GM12872 (cell line): ENCODE measurements at regions not wholly inside any gene's neighbourhood (a gene's known extent, or its start where the extent isn't known, plus 50 kb on each side); places are given as distances from the start of the nearest gene placed in this dataset.

Experiments
- TF ChIP-seq, protein P1 (sequence below): IDR thresholded peaks from 3 replicates; pipeline ENCODE4 v1.5.1; 2011; ENCODE audit warnings: low read depth, mild to moderate bottlenecking, low read length, moderate library complexity; ENCODE audit not compliant: insufficient read depth

DNA sequence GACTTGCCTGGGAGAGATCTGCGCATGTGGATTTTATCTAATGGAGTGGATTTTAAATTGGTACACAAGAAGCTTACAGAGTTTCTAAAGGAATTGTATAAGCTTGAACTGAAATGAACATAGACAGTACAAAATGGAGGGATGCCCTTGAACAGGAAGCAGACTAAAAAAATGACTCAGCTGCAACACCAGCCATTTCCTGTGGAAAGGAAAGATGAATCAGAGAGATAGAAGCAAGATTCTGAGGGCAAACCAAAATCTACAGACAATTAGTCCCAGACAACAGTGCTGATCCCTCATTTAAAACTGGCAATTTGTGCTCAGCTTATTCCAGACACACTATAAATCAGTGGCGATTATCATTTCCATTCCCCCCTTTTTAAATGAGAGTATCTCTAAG, 114.6 kb upstream of the TCF21 start:
- TF ChIP-seq, protein P1, sequence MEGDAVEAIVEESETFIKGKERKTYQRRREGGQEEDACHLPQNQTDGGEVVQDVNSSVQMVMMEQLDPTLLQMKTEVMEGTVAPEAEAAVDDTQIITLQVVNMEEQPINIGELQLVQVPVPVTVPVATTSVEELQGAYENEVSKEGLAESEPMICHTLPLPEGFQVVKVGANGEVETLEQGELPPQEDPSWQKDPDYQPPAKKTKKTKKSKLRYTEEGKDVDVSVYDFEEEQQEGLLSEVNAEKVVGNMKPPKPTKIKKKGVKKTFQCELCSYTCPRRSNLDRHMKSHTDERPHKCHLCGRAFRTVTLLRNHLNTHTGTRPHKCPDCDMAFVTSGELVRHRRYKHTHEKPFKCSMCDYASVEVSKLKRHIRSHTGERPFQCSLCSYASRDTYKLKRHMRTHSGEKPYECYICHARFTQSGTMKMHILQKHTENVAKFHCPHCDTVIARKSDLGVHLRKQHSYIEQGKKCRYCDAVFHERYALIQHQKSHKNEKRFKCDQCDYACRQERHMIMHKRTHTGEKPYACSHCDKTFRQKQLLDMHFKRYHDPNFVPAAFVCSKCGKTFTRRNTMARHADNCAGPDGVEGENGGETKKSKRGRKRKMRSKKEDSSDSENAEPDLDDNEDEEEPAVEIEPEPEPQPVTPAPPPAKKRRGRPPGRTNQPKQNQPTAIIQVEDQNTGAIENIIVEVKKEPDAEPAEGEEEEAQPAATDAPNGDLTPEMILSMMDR: no peak

DNA sequence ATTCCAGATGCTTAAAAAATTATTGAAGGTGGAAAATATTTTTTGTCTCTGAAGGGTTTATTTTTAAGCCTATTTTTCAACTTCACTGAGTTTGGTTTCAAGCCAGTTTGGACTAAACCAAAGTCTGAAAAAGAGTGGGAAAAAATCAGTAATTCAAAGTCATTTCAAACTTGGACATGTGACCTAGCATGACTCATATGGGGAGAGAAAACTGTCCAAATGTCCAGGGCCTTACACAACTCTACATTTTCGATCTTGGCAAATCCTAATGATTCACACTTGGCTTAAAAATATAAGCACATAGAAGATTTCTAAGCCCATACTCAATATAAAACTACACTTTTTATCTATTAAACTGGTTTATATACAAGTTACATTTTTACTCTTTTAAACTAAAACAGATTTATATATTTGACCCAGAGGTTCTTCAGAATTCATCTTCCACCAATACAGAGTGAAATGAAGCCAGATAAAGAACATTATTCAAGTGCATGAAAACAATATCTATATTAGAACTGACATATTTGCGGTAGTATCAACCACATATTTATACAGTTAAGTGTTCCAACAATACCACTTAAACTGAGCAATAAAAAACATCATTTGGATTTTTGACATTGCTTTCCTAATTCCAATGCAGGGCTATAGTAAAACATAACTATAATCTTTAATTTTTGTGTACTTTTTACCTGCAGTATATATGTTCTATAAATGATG, 110.3 kb upstream of the TCF21 start:
- TF ChIP-seq, protein P1: no peak

DNA sequence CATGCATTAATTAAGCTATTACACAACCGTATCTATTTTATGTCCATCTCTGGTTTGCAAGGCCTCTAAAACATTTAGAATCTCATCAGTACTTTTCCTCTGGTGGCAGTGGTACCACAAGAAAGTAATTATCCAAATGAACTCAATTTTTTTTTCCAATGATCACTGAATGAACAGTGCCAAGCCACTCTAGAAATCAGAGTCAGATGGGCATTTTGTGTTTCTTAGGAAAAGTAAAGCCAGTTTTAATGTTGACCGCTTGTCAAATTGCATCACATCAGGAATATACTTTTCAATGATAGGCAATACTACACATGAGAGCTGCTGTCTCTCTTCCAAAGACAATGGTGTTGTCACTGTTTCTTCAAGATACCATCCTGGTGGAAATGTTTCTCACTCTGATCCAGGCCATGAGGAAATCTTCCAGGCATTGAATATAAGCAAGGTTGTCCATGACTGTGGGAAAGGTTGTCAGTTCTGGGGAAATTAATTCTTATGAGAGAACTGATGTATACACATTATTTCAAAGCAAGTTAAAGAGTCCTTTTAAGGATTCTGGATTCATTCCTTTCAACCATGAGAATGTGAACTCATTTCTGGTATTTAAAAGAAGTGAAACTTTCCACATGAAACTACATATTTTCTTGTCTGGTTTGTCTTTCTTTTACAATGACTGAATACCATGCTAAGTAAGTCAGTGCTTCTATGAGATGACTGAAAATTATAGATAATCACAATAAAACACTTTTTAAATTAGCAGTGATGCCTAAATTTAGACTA, 108.8 kb upstream of the TCF21 start:
- TF ChIP-seq, protein P1: no peak

DNA sequence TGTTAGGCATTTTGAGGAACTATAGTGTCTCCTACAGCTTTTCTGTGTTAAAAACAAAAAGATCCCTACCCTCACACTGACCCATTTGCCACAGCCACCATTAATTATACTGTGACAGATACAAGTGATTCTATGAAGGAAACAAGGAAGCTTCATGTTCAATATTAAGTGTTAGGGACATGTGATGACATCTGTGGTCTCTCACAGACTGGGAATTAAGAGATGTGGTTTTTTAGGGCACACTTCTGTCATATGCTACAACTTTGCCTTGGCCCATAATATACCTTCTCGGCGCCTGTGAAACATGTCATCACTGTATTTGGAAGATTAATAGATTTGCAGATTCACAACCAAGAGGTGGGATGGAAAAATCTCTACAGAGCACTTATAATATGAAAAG, 102.9 kb upstream of the TCF21 start:
- TF ChIP-seq, protein P1: no peak

DNA sequence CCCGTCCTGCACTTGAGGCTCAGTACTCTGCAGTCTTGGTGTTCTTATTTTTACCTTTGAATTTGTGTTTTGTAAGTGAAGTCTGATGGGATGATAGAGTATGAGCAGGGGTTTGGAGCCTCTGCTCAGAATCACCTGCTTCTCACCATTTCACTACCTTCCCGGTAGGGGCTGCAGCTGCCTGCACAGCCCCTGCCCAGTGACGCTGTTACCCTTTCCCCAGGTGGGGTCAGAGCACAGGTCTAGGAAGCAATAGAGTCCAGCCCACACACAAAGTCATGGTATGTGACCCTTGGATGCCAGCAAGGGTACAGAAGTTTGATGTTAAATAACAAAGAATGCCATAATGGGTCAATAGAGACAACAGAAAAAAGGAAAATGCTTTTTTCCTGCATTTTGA, 101.8 kb upstream of the TCF21 start:
- TF ChIP-seq, protein P1: no peak

DNA sequence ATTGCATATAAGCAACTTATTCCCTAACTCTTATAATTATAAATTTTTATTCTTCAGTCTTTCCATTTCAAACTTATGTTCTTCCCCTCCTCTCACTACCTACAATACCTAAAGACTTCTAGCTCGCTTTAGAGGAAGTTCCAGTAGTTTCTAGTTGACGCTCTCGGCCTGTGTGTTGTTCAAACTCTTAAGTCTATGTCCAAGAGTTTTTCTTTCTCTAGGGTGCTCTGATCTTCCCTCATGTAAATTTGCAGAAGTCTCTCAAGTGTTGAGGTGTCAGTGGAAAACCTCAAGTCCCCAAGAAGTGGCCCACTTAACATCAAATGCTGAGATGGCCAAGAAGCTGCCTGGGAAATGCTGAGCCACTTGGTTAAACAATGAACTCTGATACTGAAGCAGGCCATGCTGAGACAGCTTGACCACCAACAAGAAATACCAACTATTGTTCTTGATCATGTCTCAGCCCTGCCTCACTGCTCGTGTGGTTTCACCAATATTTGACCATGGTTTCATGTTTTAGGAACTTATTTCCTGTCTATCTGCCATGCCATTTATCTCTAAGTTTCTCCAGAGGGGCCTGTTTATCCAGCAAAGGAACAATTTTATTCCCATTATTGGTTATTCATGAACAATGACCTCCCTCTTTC, 100.9 kb upstream of the TCF21 start:
- TF ChIP-seq, protein P1: no peak

DNA sequence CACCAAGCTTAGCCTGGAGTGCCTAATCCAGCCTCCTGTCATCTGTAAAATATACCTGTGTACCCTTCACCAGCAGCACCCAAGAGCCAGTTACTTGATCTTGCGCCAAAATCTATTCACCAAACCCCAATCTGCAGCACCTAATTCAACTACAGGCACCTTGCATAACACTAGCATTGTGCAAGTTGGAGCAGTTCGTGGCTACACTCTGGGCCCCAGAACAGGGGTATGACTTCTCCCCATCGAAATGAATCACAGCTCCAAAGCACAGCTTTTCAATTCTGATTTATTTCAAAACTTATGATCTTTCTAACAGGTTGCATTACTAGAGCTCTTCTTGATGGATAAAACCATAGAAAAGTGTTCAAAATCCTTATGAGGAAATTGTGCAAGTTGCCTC, 100.4 kb upstream of the TCF21 start:
- TF ChIP-seq, protein P1: no peak
